ENCODE measurements at regions not wholly inside any gene's neighbourhood (a gene's known extent, or its start where the extent isn't known, plus 50 kb on each side); places are given as distances from the start of the nearest gene placed in this dataset.
"Not testable (repeated sequence)": the region's sequence is repeated elsewhere in the genome, so short reads cannot be mapped to it uniquely, and the experiment has no call there.

DNA sequence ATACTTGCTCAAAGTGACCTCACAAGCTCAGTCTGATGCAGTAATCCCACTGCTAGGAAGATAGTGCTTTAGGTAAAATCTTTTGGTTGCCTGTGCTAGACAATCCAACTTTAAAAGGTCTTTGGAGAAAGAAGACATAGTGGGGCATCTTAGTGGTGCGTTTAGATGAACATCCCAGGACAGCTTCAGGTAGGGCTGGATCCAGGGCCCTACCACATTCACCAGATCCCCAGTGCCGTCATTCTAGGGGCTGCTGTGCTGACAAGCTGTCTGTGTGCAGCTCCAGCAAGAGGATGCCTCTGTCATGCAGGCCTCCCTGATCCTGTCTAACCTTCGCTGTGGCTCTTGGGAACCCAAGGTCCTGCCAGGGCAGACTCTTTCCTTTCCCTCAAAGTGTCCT is 100.7 kb upstream of the EIF5 start:
- TF ChIP-seq IKZF3 (tag by site-specific recombination; IDR thresholded peaks at IDR 0.05) (no peak), ZNF510 (tag by site-specific recombination; IDR thresholded peaks at IDR 0.05; ENCODE audit: insufficient replicate concordance) (no peak), ZNF843 (tag by site-specific recombination; IDR thresholded peaks at IDR 0.05) (no peak), ZNF292 (tag by site-specific recombination; IDR thresholded peaks at IDR 0.05; ENCODE audit: borderline replicate concordance, low read depth) (no peak), ZNF404 (tag by site-specific recombination; IDR thresholded peaks at IDR 0.05) (no peak), KLF7 (tag by site-specific recombination; IDR thresholded peaks at IDR 0.05; ENCODE audit: borderline replicate concordance) (no peak), ZNF600 (tag by site-specific recombination; IDR thresholded peaks at IDR 0.05) (no peak)
- TF ChIP-seq, protein P1, sequence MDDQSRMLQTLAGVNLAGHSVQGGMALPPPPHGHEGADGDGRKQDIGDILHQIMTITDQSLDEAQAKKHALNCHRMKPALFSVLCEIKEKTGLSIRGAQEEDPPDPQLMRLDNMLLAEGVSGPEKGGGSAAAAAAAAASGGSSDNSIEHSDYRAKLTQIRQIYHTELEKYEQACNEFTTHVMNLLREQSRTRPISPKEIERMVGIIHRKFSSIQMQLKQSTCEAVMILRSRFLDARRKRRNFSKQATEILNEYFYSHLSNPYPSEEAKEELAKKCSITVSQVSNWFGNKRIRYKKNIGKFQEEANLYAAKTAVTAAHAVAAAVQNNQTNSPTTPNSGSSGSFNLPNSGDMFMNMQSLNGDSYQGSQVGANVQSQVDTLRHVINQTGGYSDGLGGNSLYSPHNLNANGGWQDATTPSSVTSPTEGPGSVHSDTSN (CRISPR knock-in tag; IDR thresholded peaks at IDR 0.05): no peak
- TF ChIP-seq, protein P2, sequence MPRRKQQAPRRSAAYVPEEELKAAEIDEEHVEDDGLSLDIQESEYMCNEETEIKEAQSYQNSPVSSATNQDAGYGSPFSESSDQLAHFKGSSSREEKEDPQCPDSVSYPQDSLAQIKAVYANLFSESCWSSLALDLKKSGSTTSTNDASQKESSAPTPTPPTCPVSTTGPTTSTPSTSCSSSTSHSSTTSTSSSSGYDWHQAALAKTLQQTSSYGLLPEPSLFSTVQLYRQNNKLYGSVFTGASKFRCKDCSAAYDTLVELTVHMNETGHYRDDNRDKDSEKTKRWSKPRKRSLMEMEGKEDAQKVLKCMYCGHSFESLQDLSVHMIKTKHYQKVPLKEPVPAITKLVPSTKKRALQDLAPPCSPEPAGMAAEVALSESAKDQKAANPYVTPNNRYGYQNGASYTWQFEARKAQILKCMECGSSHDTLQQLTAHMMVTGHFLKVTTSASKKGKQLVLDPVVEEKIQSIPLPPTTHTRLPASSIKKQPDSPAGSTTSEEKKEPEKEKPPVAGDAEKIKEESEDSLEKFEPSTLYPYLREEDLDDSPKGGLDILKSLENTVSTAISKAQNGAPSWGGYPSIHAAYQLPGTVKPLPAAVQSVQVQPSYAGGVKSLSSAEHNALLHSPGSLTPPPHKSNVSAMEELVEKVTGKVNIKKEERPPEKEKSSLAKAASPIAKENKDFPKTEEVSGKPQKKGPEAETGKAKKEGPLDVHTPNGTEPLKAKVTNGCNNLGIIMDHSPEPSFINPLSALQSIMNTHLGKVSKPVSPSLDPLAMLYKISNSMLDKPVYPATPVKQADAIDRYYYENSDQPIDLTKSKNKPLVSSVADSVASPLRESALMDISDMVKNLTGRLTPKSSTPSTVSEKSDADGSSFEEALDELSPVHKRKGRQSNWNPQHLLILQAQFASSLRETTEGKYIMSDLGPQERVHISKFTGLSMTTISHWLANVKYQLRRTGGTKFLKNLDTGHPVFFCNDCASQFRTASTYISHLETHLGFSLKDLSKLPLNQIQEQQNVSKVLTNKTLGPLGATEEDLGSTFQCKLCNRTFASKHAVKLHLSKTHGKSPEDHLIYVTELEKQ (tag by site-specific recombination; IDR thresholded peaks at IDR 0.05; ENCODE audit: borderline replicate concordance): no peak
- POLR2A ChIA-PET: no interaction called here
- no peak overlapping the region for H3K27ac ChIP-seq (ENCODE audit: extremely low read depth, low read depth, low read length)
- CTCF ChIA-PET: interaction anchor here (0.7 kb wide), 1 partner anchor 128 kb away, joined by 3 read pairs; no protein-coding TSS in a partner anchor
- H3K36me3 ChIP-seq (ENCODE audit: control insufficient read depth in 2 of 2, insufficient read depth in 1 of 2, low read length in 2 of 2): no peaks in the 10 kb centered on the region
- H3K9me3 ChIP-seq (ENCODE audit: control insufficient read depth, insufficient read depth, low read depth, low read length): no peaks in the 10 kb centered on the region
- peaks cover 5% of the 10 kb centered on the region for H3K4me1 ChIP-seq (ENCODE audit: control insufficient read depth, insufficient read depth, low read length)
- H3K4me3 ChIP-seq (ENCODE audit: low read depth, low read length): no peak overlapping the region

DNA sequence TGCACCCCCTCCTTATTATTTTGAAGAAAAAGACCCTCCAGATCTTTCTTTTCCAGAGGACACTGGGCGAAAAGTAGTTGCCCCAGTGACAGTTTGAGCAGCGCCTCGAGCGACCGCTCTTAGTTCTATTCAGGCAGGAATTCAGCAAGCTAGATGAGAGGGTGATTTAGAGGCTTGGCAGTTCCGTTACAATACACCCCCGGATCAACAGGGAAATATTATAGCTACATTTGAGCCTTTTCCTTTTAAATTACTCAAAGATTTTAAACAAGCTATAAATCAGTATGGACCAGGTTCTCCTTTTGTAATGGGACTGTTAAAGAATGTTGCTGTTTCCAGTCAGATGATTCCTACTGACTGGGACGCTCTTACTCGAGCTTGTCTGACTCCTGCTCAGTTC is 99.2 kb upstream of the EIF5 start:
- H3K4me1 ChIP-seq (ENCODE audit: control insufficient read depth, insufficient read depth, low read length); H3K9me3 ChIP-seq (ENCODE audit: control insufficient read depth, insufficient read depth, low read depth, low read length); H3K36me3 ChIP-seq (ENCODE audit: control insufficient read depth in 2 of 2, insufficient read depth in 1 of 2, low read length in 2 of 2); H3K27ac ChIP-seq (ENCODE audit: extremely low read depth, low read depth, low read length); H3K4me3 ChIP-seq (ENCODE audit: low read depth, low read length); POLR2A ChIA-PET: not testable (repeated sequence)
- CTCF ChIA-PET: interaction anchor here (0.6 to 1.4 kb wide), 3 partner anchors 25 to 130 kb away, joined by 3 to 7 read pairs (median 4); no protein-coding TSS in a partner anchor

DNA sequence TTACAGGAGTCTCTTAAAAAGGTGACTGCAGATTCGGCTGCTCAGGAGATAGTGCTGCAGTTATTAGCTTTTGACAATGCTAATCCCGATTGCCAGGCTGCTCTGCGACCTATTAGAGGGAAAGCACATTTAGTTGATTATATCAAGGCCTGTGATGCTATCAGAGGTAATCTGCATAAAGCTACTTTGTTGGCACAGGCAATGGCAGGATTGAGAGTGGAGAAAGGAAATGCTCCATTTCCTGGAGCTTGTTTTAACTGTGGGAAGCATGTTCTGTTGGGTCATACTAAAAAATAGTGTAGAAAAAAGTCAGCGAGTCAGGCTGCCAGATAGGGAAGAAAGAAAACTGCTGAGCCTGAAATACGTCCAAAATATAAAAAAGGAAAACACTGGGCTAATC is 98.5 kb upstream of the EIF5 start:
- not testable (repeated sequence) for H3K4me3 ChIP-seq (ENCODE audit: low read depth, low read length); H3K9me3 ChIP-seq (ENCODE audit: control insufficient read depth, insufficient read depth, low read depth, low read length); H3K4me1 ChIP-seq (ENCODE audit: control insufficient read depth, insufficient read depth, low read length); H3K36me3 ChIP-seq (ENCODE audit: control insufficient read depth in 2 of 2, insufficient read depth in 1 of 2, low read length in 2 of 2); H3K27ac ChIP-seq (ENCODE audit: extremely low read depth, low read depth, low read length)
- ChIA-PET CTCF (interaction anchor here (0.5 to 1.4 kb wide), 4 partner anchors 26 to 131 kb away, joined by 3 to 7 read pairs (median 4); no protein-coding TSS in a partner anchor), POLR2A (interaction anchor here (0.6 kb wide), 1 partner anchor 41 kb away, joined by 6 read pairs; no protein-coding TSS in a partner anchor)

DNA sequence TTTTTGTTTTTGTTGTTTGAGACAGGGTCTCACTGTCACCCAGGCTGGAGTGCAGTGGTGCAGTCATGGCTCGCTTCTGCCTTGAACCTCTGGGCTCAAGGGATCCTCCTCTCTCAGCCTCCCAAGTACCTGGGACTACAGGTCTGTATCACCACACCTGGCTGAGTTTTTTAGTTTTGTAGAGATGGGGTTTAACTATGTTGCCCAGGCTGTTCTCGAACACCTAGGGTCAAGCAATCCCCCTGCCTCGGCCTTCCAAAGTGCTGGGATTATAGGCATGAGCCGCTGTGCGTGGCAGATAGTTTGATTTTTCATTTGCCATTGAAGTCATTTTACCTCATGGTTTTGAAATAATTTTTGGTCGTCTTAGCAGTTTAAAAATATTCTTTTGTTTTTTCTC is 94.3 kb upstream of the EIF5 start:
- Histone ChIP-seq H3K4me3 (ENCODE audit: low read depth, low read length) (no peak overlapping the region), H3K9me3 (ENCODE audit: control insufficient read depth, insufficient read depth, low read depth, low read length) (no peaks in the 10 kb centered on the region), H3K4me1 (ENCODE audit: control insufficient read depth, insufficient read depth, low read length) (no peaks in the 10 kb centered on the region), H3K36me3 (ENCODE audit: control insufficient read depth in 2 of 2, insufficient read depth in 1 of 2, low read length in 2 of 2) (no peaks in the 10 kb centered on the region), H3K27ac (ENCODE audit: extremely low read depth, low read depth, low read length) (no peak overlapping the region)
- ChIA-PET POLR2A (no interaction called here), CTCF (no interaction called here)
- TF ChIP-seq, protein P3, sequence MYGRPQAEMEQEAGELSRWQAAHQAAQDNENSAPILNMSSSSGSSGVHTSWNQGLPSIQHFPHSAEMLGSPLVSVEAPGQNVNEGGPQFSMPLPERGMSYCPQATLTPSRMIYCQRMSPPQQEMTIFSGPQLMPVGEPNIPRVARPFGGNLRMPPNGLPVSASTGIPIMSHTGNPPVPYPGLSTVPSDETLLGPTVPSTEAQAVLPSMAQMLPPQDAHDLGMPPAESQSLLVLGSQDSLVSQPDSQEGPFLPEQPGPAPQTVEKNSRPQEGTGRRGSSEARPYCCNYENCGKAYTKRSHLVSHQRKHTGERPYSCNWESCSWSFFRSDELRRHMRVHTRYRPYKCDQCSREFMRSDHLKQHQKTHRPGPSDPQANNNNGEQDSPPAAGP (tag by site-specific recombination; IDR thresholded peaks at IDR 0.05): no peak
- TF ChIP-seq ZFP3 (tag by site-specific recombination; IDR thresholded peaks at IDR 0.05; ENCODE audit: low read depth) (no peak), ZNF394 (tag by site-specific recombination; IDR thresholded peaks at IDR 0.05; ENCODE audit: borderline replicate concordance) (no peak), ZNF585B (tag by site-specific recombination; IDR thresholded peaks at IDR 0.05) (no peak), ZNF302 (tag by site-specific recombination; IDR thresholded peaks at IDR 0.05; ENCODE audit: low read depth) (no peak), ZNF670 (tag by site-specific recombination; IDR thresholded peaks at IDR 0.05; ENCODE audit: low read depth) (no peak), ZSCAN16 (tag by site-specific recombination; IDR thresholded peaks at IDR 0.05) (no peak), ZNF785 (tag by site-specific recombination; IDR thresholded peaks at IDR 0.05) (no peak), ZNF529 (tag by site-specific recombination; IDR thresholded peaks at IDR 0.05; ENCODE audit: insufficient replicate concordance) (no peak)
- TF ChIP-seq, protein P4, sequence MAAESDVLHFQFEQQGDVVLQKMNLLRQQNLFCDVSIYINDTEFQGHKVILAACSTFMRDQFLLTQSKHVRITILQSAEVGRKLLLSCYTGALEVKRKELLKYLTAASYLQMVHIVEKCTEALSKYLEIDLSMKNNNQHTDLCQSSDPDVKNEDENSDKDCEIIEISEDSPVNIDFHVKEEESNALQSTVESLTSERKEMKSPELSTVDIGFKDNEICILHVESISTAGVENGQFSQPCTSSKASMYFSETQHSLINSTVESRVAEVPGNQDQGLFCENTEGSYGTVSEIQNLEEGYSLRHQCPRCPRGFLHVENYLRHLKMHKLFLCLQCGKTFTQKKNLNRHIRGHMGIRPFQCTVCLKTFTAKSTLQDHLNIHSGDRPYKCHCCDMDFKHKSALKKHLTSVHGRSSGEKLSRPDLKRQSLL (tag by site-specific recombination; IDR thresholded peaks at IDR 0.05): no peak
- TF ChIP-seq, protein P5, sequence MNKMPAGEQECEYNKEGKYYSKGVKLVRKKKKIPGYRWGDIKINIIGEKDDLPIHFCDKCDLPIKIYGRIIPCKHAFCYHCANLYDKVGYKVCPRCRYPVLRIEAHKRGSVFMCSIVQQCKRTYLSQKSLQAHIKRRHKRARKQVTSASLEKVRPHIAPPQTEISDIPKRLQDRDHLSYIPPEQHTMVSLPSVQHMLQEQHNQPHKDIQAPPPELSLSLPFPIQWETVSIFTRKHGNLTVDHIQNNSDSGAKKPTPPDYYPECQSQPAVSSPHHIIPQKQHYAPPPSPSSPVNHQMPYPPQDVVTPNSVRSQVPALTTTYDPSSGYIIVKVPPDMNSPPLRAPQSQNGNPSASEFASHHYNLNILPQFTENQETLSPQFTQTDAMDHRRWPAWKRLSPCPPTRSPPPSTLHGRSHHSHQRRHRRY (tag by site-specific recombination; IDR thresholded peaks at IDR 0.05): no peak

Data from HEK293 (cell line).